BJ (cell line): ENCODE measurements at regions not wholly inside any gene's neighbourhood (a gene's known extent, or its start where the extent isn't known, plus 50 kb on each side); places are given as distances from the start of the nearest gene placed in this dataset.

Source experiments
- CTCF ChIA-PET: fragments of 350-600 bp; formaldehyde crosslinking; extraction: SDS; loops from one replicate; lab custom pipeline; 2021; ENCODE audit warnings: antibody characterized with exemption, inconsistent platforms; lab: Yijun Ruan, JAX
- POLR2A ChIA-PET: fragments of 300-600 bp; sonication (Branson Sonifier 250); formaldehyde crosslinking; extraction: SDS; loops from one replicate; lab custom pipeline; 2021; ENCODE audit warnings: antibody characterized with exemption; lab: Charles Lee
- DNase-seq: peaks from one replicate; pipeline ENCODE4 v3.0.0-alpha.2; 2011; ENCODE audit warnings: low read depth
- H3K27me3 ChIP-seq: 2 replicates; pipeline ENCODE4 v1.6.0; 2011; ENCODE audit warnings: low read length; ENCODE audit not compliant: control insufficient read depth, insufficient read depth
- H3K36me3 ChIP-seq: 2 replicates; pipeline ENCODE4 v1.5.1; 2011; ENCODE audit warnings: low read length; ENCODE audit not compliant: control insufficient read depth, insufficient read depth
- H3K4me3 ChIP-seq: 2 replicates; pipeline ENCODE4 v1.5.1; 2011; ENCODE audit warnings: low read depth, mild to moderate bottlenecking, control low read depth, low read length
- TF ChIP-seq, protein P1 (sequence below): IDR thresholded peaks from 2 replicates; pipeline ENCODE4 v1.5.1; 2011; ENCODE audit warnings: low read depth, mild to moderate bottlenecking, control low read depth, inconsistent platforms, low read length, moderate library complexity; ENCODE audit not compliant: insufficient read depth

DNA sequence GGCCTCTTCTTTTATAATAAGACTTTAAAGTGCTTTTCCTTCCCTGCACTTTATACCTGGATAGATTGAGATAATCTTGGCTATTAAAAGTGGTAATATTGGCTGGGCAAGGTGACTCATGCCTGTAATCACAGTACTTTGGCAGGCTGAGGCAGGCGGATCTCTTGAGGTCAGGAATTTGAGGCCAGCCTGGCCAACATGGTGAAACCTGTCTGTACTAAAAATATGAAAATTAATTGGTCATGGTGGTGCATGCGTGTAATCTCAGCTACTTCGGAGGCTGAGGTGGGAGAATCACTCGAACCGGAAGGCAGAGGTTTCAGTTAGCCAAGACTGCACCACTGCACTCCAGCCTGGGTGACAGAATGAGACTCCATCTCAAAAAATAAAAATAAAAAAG is 197.1 kb upstream of the RGS17 start:
- ChIA-PET POLR2A (no interaction called here), CTCF (interaction anchor here (0.7 kb wide), 1 partner anchor 50 kb away, joined by 3 read pairs; no protein-coding TSS in a partner anchor)
- H3K27me3 ChIP-seq = no peaks in the 10 kb centered on the region

DNA sequence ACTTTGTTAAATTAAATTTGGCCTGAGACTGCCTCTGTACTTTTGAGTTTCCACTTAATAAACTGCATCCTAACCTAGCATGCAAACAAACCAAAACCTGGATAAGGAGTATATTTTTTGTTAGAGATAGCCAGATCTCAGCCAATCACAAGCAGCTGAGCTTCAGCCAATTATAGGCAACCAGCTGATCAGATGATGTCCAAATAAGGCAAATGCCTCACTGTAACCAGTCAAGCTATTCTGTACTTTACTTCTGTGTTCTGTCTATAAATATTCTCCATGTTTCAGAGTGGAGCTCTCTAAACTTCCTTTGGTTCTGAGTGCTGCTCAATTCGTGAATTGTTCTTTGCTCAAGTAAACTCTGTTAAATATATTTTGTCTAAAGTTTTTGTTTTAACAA is 194.6 kb upstream of the RGS17 start:
- ChIA-PET CTCF (no interaction called here), POLR2A (no interaction called here)
- TF ChIP-seq, protein P1, sequence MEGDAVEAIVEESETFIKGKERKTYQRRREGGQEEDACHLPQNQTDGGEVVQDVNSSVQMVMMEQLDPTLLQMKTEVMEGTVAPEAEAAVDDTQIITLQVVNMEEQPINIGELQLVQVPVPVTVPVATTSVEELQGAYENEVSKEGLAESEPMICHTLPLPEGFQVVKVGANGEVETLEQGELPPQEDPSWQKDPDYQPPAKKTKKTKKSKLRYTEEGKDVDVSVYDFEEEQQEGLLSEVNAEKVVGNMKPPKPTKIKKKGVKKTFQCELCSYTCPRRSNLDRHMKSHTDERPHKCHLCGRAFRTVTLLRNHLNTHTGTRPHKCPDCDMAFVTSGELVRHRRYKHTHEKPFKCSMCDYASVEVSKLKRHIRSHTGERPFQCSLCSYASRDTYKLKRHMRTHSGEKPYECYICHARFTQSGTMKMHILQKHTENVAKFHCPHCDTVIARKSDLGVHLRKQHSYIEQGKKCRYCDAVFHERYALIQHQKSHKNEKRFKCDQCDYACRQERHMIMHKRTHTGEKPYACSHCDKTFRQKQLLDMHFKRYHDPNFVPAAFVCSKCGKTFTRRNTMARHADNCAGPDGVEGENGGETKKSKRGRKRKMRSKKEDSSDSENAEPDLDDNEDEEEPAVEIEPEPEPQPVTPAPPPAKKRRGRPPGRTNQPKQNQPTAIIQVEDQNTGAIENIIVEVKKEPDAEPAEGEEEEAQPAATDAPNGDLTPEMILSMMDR = no peak
- no peak overlapping the region for H3K4me3 ChIP-seq
- no peaks in the 10 kb centered on the region for H3K27me3 ChIP-seq
- no peaks in the 10 kb centered on the region for H3K36me3 ChIP-seq
- no peak for DNase-seq

More for the DNA sequence above, 197.1 kb upstream of the RGS17 start:
- Histone ChIP-seq H3K4me3 (no peak overlapping the region), H3K36me3 (no peaks in the 10 kb centered on the region)
- DNase-seq = no peak
- TF ChIP-seq, protein P1 = no peak

DNA sequence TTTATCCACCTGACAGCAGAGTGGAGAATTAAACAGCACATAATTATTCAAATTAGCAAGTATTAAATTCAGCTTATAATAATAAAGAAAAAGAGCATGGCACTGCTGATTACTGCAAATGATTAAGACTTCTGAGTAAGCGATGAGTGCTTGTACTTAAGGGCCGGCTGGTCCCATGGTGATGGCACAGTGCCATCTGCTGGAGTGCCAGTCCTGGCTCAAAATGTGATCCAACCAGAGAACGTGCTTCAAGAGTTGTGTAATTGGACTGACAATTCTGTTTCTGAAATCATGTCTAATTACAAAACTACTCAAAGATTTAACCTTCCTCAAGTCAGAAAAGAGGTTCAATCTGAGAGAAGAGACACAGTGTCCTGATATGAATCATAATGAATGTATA is 181.6 kb upstream of the RGS17 start:
- POLR2A ChIA-PET = no interaction called here
- Histone ChIP-seq H3K4me3 (no peak overlapping the region), H3K36me3 (no peaks in the 10 kb centered on the region), H3K27me3 (no peaks in the 10 kb centered on the region)
- CTCF ChIA-PET = interaction anchor here (0.7 kb wide), 1 partner anchor 279 kb away, joined by 4 read pairs; no protein-coding TSS in a partner anchor
- TF ChIP-seq, protein P1 = 0 out of 2 replicates have a peak, but pooled peaks have one; percentile 9
- no peak for DNase-seq

DNA sequence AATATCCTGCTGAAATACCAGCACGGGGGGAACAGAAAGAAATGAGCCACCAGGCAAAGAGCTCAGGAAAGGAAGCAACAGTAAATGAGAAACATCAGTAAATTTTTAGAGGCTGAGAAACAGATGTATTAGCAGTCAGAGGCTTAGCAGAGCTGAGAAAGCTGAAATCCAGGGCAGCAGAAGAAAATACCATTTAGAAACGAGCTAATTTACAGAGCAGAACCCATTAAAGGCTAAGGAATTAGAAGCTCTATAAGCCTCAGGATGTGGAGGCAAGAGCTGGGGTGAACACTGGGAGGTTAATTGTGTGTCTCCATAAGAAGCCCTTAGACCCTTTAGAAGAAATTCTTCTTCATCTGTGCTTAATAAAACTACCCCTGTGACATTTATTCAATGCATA is 178.6 kb upstream of the RGS17 start:
- TF ChIP-seq, protein P1 = no peak
- Histone ChIP-seq H3K36me3 (no peaks in the 10 kb centered on the region), H3K27me3 (no peaks in the 10 kb centered on the region), H3K4me3 (no peak overlapping the region)
- POLR2A ChIA-PET = no interaction called here
- CTCF ChIA-PET = no interaction called here
- DNase-seq = no peak

DNA sequence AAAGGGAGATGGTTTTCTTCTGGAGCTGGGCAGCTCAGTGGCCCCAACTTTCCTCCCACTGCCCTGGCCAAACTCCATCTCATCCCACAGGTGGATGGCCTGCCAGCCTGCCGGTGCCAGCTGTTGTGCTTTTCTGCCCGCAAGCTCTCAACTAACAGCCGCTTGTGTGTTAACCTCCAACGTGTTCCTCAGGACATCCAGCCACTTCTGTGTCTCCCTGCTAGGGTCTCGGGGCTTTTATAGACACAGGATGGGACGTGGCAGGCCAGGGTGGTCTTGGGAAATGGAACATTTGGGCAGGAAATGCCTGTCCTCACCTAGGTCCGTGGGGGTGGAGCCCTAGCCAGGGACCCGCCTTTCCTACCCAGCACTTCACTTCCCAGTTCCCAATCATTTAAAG is 171.1 kb upstream of the RGS17 start:
- ChIA-PET POLR2A (no interaction called here), CTCF (no interaction called here)
- no peaks in the 10 kb centered on the region for H3K27me3 ChIP-seq
- no peak overlapping the region for H3K4me3 ChIP-seq
- TF ChIP-seq, protein P1 = no peak
- no peak for DNase-seq
- H3K36me3 ChIP-seq = no peaks in the 10 kb centered on the region
